Upper lobe of left lung (tissue), 4 donors: ENCODE measurements at regions not wholly inside any gene's neighbourhood (a gene's known extent, or its start where the extent isn't known, plus 50 kb on each side); places are given as distances from the start of the nearest gene placed in this dataset.

ENCODE experiments used
- POLR2AphosphoS5 ChIP-seq, 2 donors: sonication (generic); formaldehyde crosslinking; IDR thresholded peaks; one replicate each; pipeline ENCODE4 v1.5.1; 2017; ENCODE audit warnings: antibody characterized with exemption in 2 of 2
- TF ChIP-seq, protein P1 (sequence below), 6 experiments: fragments of 450-650 bp in 4 of 6; fragments of 200-600 bp in 2 of 6; sonication (generic) in 2 of 6; IDR thresholded peaks; one replicate each; pipeline ENCODE4 v1.5.1; 2016 to 2019; ENCODE audit warnings: antibody characterized with exemption in 6 of 6

DNA sequence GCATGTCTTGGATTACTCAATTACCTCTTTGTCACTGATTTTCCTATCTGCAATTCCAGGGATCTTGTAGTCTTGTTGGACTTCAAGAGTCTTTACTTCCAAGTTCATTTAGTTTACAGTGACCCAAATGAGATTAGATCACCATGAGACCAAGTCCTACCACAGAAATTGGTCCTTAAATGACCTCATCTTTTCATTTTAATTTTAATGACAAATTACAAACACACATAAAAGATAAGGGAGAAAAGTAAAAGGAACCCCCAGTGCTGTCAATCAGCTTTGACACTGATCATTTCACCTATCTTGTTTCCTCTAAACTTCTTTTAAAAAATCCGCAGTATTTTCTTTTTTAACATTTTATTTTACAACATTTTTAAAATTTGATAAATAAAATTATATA, 54.9 kb upstream of the FYN start:
- TF ChIP-seq, protein P1, sequence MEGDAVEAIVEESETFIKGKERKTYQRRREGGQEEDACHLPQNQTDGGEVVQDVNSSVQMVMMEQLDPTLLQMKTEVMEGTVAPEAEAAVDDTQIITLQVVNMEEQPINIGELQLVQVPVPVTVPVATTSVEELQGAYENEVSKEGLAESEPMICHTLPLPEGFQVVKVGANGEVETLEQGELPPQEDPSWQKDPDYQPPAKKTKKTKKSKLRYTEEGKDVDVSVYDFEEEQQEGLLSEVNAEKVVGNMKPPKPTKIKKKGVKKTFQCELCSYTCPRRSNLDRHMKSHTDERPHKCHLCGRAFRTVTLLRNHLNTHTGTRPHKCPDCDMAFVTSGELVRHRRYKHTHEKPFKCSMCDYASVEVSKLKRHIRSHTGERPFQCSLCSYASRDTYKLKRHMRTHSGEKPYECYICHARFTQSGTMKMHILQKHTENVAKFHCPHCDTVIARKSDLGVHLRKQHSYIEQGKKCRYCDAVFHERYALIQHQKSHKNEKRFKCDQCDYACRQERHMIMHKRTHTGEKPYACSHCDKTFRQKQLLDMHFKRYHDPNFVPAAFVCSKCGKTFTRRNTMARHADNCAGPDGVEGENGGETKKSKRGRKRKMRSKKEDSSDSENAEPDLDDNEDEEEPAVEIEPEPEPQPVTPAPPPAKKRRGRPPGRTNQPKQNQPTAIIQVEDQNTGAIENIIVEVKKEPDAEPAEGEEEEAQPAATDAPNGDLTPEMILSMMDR (IDR thresholded peaks at IDR 0.05), result no peak
- TF ChIP-seq POLR2AphosphoS5 (IDR thresholded peaks at IDR 0.05), result no peak
